ENCODE measurements at regions not wholly inside any gene's neighbourhood (a gene's known extent, or its start where the extent isn't known, plus 50 kb on each side); places are given as distances from the start of the nearest gene placed in this dataset.

- TF ChIP-seq CTCF (IDR thresholded peaks at IDR 0.05 in 2 of 3, conservative IDR thresholded peaks at IDR 0.05 in 1 of 3; ENCODE audit: control insufficient read depth in 2 of 3, extremely low read depth in 1 of 3, insufficient read depth in 1 of 3, low read depth in 3 of 3, low read length in 3 of 3) = 0 out of 6 replicates have a peak, but pooled peaks of 1 of the 3 experiments have one; percentile 14
- TF ChIP-seq RCOR1 (conservative IDR thresholded peaks at IDR 0.05; ENCODE audit: low read depth, low read length) = no peak
- TF ChIP-seq POLR2A (IDR thresholded peaks at IDR 0.05; ENCODE audit: low read depth, low read length) = no peak
- TF ChIP-seq EZH2 (IDR thresholded peaks at IDR 0.05; ENCODE audit: borderline replicate concordance, control insufficient read depth, low read depth, low read length) = no peak
- no peak for TF ChIP-seq SKIL (IDR thresholded peaks at IDR 0.05; ENCODE audit: low read depth, poor library complexity, severe bottlenecking)
- TF ChIP-seq, protein P1, sequence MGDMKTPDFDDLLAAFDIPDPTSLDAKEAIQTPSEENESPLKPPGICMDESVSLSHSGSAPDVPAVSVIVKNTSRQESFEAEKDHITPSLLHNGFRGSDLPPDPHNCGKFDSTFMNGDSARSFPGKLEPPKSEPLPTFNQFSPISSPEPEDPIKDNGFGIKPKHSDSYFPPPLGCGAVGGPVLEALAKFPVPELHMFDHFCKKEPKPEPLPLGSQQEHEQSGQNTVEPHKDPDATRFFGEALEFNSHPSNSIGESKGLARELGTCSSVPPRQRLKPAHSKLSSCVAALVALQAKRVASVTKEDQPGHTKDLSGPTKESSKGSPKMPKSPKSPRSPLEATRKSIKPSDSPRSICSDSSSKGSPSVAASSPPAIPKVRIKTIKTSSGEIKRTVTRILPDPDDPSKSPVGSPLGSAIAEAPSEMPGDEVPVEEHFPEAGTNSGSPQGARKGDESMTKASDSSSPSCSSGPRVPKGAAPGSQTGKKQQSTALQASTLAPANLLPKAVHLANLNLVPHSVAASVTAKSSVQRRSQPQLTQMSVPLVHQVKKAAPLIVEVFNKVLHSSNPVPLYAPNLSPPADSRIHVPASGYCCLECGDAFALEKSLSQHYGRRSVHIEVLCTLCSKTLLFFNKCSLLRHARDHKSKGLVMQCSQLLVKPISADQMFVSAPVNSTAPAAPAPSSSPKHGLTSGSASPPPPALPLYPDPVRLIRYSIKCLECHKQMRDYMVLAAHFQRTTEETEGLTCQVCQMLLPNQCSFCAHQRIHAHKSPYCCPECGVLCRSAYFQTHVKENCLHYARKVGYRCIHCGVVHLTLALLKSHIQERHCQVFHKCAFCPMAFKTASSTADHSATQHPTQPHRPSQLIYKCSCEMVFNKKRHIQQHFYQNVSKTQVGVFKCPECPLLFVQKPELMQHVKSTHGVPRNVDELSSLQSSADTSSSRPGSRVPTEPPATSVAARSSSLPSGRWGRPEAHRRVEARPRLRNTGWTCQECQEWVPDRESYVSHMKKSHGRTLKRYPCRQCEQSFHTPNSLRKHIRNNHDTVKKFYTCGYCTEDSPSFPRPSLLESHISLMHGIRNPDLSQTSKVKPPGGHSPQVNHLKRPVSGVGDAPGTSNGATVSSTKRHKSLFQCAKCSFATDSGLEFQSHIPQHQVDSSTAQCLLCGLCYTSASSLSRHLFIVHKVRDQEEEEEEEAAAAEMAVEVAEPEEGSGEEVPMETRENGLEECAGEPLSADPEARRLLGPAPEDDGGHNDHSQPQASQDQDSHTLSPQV (IDR thresholded peaks at IDR 0.05) = no peak
- TF ChIP-seq CREM (IDR thresholded peaks at IDR 0.05; ENCODE audit: low read depth) = no peak
- TF ChIP-seq, protein P2, sequence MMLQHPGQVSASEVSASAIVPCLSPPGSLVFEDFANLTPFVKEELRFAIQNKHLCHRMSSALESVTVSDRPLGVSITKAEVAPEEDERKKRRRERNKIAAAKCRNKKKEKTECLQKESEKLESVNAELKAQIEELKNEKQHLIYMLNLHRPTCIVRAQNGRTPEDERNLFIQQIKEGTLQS (IDR thresholded peaks at IDR 0.05; ENCODE audit: borderline replicate concordance, extremely low read depth, low read depth, low read length) = no peak
- no peak for TF ChIP-seq YY1 (IDR thresholded peaks at IDR 0.05; ENCODE audit: low read depth, low read length)
- TF ChIP-seq ZSCAN29 (IDR thresholded peaks at IDR 0.05) = no peak
- TF ChIP-seq BHLHE40 (IDR thresholded peaks at IDR 0.05; ENCODE audit: borderline replicate concordance in 1 of 2, low read depth in 2 of 2, low read length in 1 of 2) = no peak
- TF ChIP-seq BACH1 (IDR thresholded peaks at IDR 0.05; ENCODE audit: borderline replicate concordance) = no peak
- no peak for TF ChIP-seq FOXM1 (IDR thresholded peaks at IDR 0.05; ENCODE audit: low read depth, low read length)
- no peak for TF ChIP-seq EP300 (IDR thresholded peaks at IDR 0.05; ENCODE audit: borderline replicate concordance in 1 of 2, control insufficient read depth in 1 of 2, low read depth in 2 of 2, low read length in 2 of 2)
Observed at GRCh38 chr2:33670392-33670937, 71.4 kb upstream of the FAM98A start.

Data from GM12878 (cell line).